ENCODE measurements at regions not wholly inside any gene's neighbourhood (a gene's known extent, or its start where the extent isn't known, plus 50 kb on each side); places are given as distances from the start of the nearest gene placed in this dataset.

- H4K8ac ChIP-seq (replicated peaks; ENCODE audit: insufficient read length, low read depth, low read length) = no peak overlapping the region
- H3K4me3 Mint-ChIP-seq = no peak overlapping the region
- H3K56ac ChIP-seq (ENCODE audit: insufficient read length, low read depth, low read length) = no peak overlapping the region
- H3K79me2 ChIP-seq (ENCODE audit: insufficient read depth, low read length) = no peaks in the 10 kb centered on the region
- H2AFZ ChIP-seq (ENCODE audit: low read length) = no peak overlapping the region
- H2BK12ac ChIP-seq (ENCODE audit: insufficient read length, low read depth, low read length) = no peak overlapping the region
- H3K27me3 ChIP-seq (ENCODE audit: insufficient read depth, low read length) = no peaks in the 10 kb centered on the region
- H3K79me1 ChIP-seq (ENCODE audit: insufficient read depth, low read depth, low read length, poor library complexity, severe bottlenecking) = no peaks in the 10 kb centered on the region
- H3K27ac ChIP-seq (ENCODE audit: insufficient read length, low read depth, low read length) = no peak overlapping the region
- no peaks in the 10 kb centered on the region for H3K23me2 ChIP-seq (ENCODE audit: insufficient read length, low read depth, low read length, poor library complexity, severe bottlenecking)
- H3K14ac ChIP-seq (ENCODE audit: insufficient read depth, low read length) = no peak overlapping the region
- no peak overlapping the region for H2BK5ac ChIP-seq (ENCODE audit: insufficient read length, low read length)
- no peaks in the 10 kb centered on the region for H3K4me1 ChIP-seq (ENCODE audit: insufficient read depth, low read length)
- no peak overlapping the region for H3K18ac ChIP-seq (ENCODE audit: insufficient read length, low read depth, low read length)
- no peaks in the 10 kb centered on the region for H3K9me3 ChIP-seq (ENCODE audit: control insufficient read depth, low read depth, low read length)
- TF ChIP-seq CTCF (conservative IDR thresholded peaks at IDR 0.05) = no peak
- H3K36me3 Mint-ChIP-seq (ENCODE audit: insufficient read depth in 1 of 3, low read depth in 3 of 3) = no peaks in the 10 kb centered on the region
- no peak overlapping the region for H3T11ph ChIP-seq (ENCODE audit: low read length)
- no peak overlapping the region for H3K4me2 ChIP-seq (ENCODE audit: insufficient read depth, insufficient read length, low read length)
- no peak overlapping the region for H3K4ac ChIP-seq (ENCODE audit: low read depth, low read length)
- no peak overlapping the region for H4K91ac ChIP-seq (ENCODE audit: insufficient read length, low read depth, low read length)
- DNase-seq = peak; percentile 32
- no CpG with 5 or more reads among the region's 1 CpG for WGBS (ENCODE audit: extremely low coverage, insufficient read length, low lambda C conversion rate)
- H2BK20ac ChIP-seq (ENCODE audit: low read depth, low read length, poor library complexity, severe bottlenecking) = no peak overlapping the region
- no peak overlapping the region for H2BK15ac ChIP-seq (ENCODE audit: low read depth, low read length)
- H3K27ac Mint-ChIP-seq = no peak overlapping the region
- no peak overlapping the region for H4K5ac ChIP-seq (ENCODE audit: insufficient read length, low read depth, low read length)
- H3K23ac ChIP-seq (ENCODE audit: insufficient read length, low read depth, low read length) = no peak overlapping the region
- H2BK120ac ChIP-seq (ENCODE audit: low read depth, low read length, poor library complexity, severe bottlenecking) = no peak overlapping the region
- H3K9me3 Mint-ChIP-seq = no peaks in the 10 kb centered on the region
- H3K4me1 Mint-ChIP-seq = peaks cover 0 to 7% of the 10 kb centered on the region in 2 experiments; a peak in 3 of 4 replicates
- peaks cover 2% of the 10 kb centered on the region; the same call in 1 of the 2 replicates for H3K27me3 Mint-ChIP-seq (ENCODE audit: low read depth)
- H2AK5ac ChIP-seq (ENCODE audit: insufficient read length, low read length) = no peak overlapping the region
- H3K9ac ChIP-seq (ENCODE audit: extremely low read depth, insufficient read length, low read length) = no peak overlapping the region
- no peaks in the 10 kb centered on the region for H4K20me1 ChIP-seq (ENCODE audit: control insufficient read depth, insufficient read depth, insufficient read length)
Measured at GRCh38 chr9:118482306-118482705, 778.1 kb downstream of the TLR4 start.

All from H9 (cell line).